ENCODE measurements at regions not wholly inside any gene's neighbourhood (a gene's known extent, or its start where the extent isn't known, plus 50 kb on each side); places are given as distances from the start of the nearest gene placed in this dataset.

GRCh38 chr1:157325220-157325619 is 187.0 kb upstream of the ETV3 start:
- no peak for TF ChIP-seq CTCF (IDR thresholded peaks at IDR 0.05; ENCODE audit: low read depth, low read length)
- no peak for TF ChIP-seq EZH2phosphoT487 (IDR thresholded peaks at IDR 0.05; ENCODE audit: low read depth)

All from OCI-LY3 (cell line).